ENCODE measurements at regions not wholly inside any gene's neighbourhood (a gene's known extent, or its start where the extent isn't known, plus 50 kb on each side); places are given as distances from the start of the nearest gene placed in this dataset.

- no peaks in the 10 kb centered on the region for H3K4me1 ChIP-seq (ENCODE audit: control insufficient read depth in 1 of 2, insufficient read depth in 2 of 2, low read length in 2 of 2)
- no peaks in the 10 kb centered on the region for H3K36me3 ChIP-seq (ENCODE audit: control insufficient read depth in 1 of 2, insufficient read depth in 2 of 2, low read length in 2 of 2)
- no peak overlapping the region for H3K27ac ChIP-seq (ENCODE audit: low read depth, low read length)
- no peaks in the 10 kb centered on the region for H3K9me3 ChIP-seq (ENCODE audit: control insufficient read depth in 1 of 2, low read length in 2 of 2)
- peaks cover 0 to 4% of the 10 kb centered on the region in 2 donors for H3K27me3 ChIP-seq (ENCODE audit: control insufficient read depth in 1 of 2, insufficient read depth in 2 of 2, low read length in 2 of 2)
- no peak overlapping the region for H3K9ac ChIP-seq (ENCODE audit: low read depth in 1 of 2, low read length in 2 of 2)
- no peak overlapping the region for H3K4me3 ChIP-seq (ENCODE audit: low read depth in 1 of 2, low read length in 2 of 2)
These were observed 70.2 kb downstream of the FAM43A start for GRCh38 chr3:194755671-194756459.

GRCh38 chr3:194756460-194756779 is 70.7 kb downstream of the FAM43A start:
- Histone ChIP-seq H3K9ac (ENCODE audit: low read depth in 1 of 2, low read length in 2 of 2) (no peak overlapping the region), H3K9me3 (ENCODE audit: control insufficient read depth in 1 of 2, low read length in 2 of 2) (no peaks in the 10 kb centered on the region), H3K4me1 (ENCODE audit: control insufficient read depth in 1 of 2, insufficient read depth in 2 of 2, low read length in 2 of 2) (no peaks in the 10 kb centered on the region), H3K27me3 (ENCODE audit: control insufficient read depth in 1 of 2, insufficient read depth in 2 of 2, low read length in 2 of 2) (peaks cover 2 to 4% of the 10 kb centered on the region in 2 donors), H3K36me3 (ENCODE audit: control insufficient read depth in 1 of 2, insufficient read depth in 2 of 2, low read length in 2 of 2) (no peaks in the 10 kb centered on the region), H3K4me3 (ENCODE audit: low read depth in 1 of 2, low read length in 2 of 2) (no peak overlapping the region), H3K27ac (ENCODE audit: low read depth, low read length) (no peak overlapping the region)

- no peaks in the 10 kb centered on the region for H3K36me3 ChIP-seq (ENCODE audit: control insufficient read depth in 1 of 2, insufficient read depth in 2 of 2, low read length in 2 of 2)
- H3K27me3 ChIP-seq (ENCODE audit: control insufficient read depth in 1 of 2, insufficient read depth in 2 of 2, low read length in 2 of 2): peaks cover 4 to 8% of the 10 kb centered on the region in 2 donors
- no peak overlapping the region for H3K27ac ChIP-seq (ENCODE audit: low read depth, low read length)
- no peaks in the 10 kb centered on the region for H3K4me1 ChIP-seq (ENCODE audit: control insufficient read depth in 1 of 2, insufficient read depth in 2 of 2, low read length in 2 of 2)
- no peak overlapping the region for H3K4me3 ChIP-seq (ENCODE audit: low read depth in 1 of 2, low read length in 2 of 2)
- H3K9ac ChIP-seq (ENCODE audit: low read depth in 1 of 2, low read length in 2 of 2): no peak overlapping the region
- no peaks in the 10 kb centered on the region for H3K9me3 ChIP-seq (ENCODE audit: control insufficient read depth in 1 of 2, low read length in 2 of 2)
These were observed 71.2 kb downstream of the FAM43A start for GRCh38 chr3:194756791-194757325.

- Histone ChIP-seq H3K36me3 (ENCODE audit: control insufficient read depth in 1 of 2, insufficient read depth in 2 of 2, low read length in 2 of 2) (no peaks in the 10 kb centered on the region), H3K9ac (ENCODE audit: low read depth in 1 of 2, low read length in 2 of 2) (no peak overlapping the region), H3K27me3 (ENCODE audit: control insufficient read depth in 1 of 2, insufficient read depth in 2 of 2, low read length in 2 of 2) (peaks cover 4 to 8% of the 10 kb centered on the region in 2 donors), H3K27ac (ENCODE audit: low read depth, low read length) (no peak overlapping the region), H3K4me1 (ENCODE audit: control insufficient read depth in 1 of 2, insufficient read depth in 2 of 2, low read length in 2 of 2) (no peaks in the 10 kb centered on the region), H3K4me3 (ENCODE audit: low read depth in 1 of 2, low read length in 2 of 2) (no peak overlapping the region), H3K9me3 (ENCODE audit: control insufficient read depth in 1 of 2, low read length in 2 of 2) (no peaks in the 10 kb centered on the region)
These were observed 72.0 kb downstream of the FAM43A start for GRCh38 chr3:194757647-194758061.

- H3K27me3 ChIP-seq (ENCODE audit: control insufficient read depth in 1 of 2, insufficient read depth in 2 of 2, low read length in 2 of 2): peaks cover 4 to 8% of the 10 kb centered on the region in 2 donors
- H3K36me3 ChIP-seq (ENCODE audit: control insufficient read depth in 1 of 2, insufficient read depth in 2 of 2, low read length in 2 of 2): no peaks in the 10 kb centered on the region
- no peak overlapping the region for H3K27ac ChIP-seq (ENCODE audit: low read depth, low read length)
- H3K4me3 ChIP-seq (ENCODE audit: low read depth in 1 of 2, low read length in 2 of 2): no peak overlapping the region
- H3K9ac ChIP-seq (ENCODE audit: low read depth in 1 of 2, low read length in 2 of 2): no peak overlapping the region
- no peaks in the 10 kb centered on the region for H3K9me3 ChIP-seq (ENCODE audit: control insufficient read depth in 1 of 2, low read length in 2 of 2)
- H3K4me1 ChIP-seq (ENCODE audit: control insufficient read depth in 1 of 2, insufficient read depth in 2 of 2, low read length in 2 of 2): no peaks in the 10 kb centered on the region
These were observed 73.0 kb downstream of the FAM43A start for GRCh38 chr3:194758716-194759115.

DNA sequence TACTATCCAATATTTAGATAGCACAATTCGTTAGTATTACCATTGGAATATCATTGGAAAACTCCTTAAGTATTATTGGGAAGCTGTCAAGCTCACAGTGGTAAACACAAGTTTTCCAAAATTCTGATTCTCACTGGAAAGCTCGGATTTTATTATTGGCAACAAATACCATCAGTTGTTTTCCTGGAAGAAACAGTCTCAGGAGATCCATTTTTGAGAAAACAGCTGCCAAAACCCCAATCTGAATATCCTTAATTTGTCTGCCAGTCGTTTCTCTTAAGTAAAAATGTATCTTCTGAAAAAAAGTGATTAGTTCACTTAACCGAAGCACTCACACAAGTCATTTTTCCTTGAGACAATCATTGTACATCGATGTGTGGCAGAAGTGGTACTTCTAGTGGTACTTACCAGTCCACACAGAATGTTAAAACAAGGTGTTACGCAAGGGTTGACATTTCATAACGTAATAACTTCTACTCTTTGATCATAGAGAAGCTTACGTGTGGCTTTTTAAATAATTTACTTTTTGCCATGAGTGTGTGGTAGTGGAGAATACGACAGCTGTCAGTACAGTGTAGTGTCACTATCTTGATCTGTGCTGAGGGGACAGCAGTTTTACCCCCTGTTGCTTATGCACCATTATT is 74.9 kb downstream of the FAM43A start:
- H3K9ac ChIP-seq (ENCODE audit: low read depth in 1 of 2, low read length in 2 of 2): no peak overlapping the region
- no peaks in the 10 kb centered on the region for H3K4me1 ChIP-seq (ENCODE audit: control insufficient read depth in 1 of 2, insufficient read depth in 2 of 2, low read length in 2 of 2)
- no peak overlapping the region for H3K27ac ChIP-seq (ENCODE audit: low read depth, low read length)
- H3K27me3 ChIP-seq (ENCODE audit: control insufficient read depth in 1 of 2, insufficient read depth in 2 of 2, low read length in 2 of 2): peaks cover 4 to 8% of the 10 kb centered on the region in 2 donors
- no peaks in the 10 kb centered on the region for H3K36me3 ChIP-seq (ENCODE audit: control insufficient read depth in 1 of 2, insufficient read depth in 2 of 2, low read length in 2 of 2)
- no peak overlapping the region for H3K4me3 ChIP-seq (ENCODE audit: low read depth in 1 of 2, low read length in 2 of 2)
- no peaks in the 10 kb centered on the region for H3K9me3 ChIP-seq (ENCODE audit: control insufficient read depth in 1 of 2, low read length in 2 of 2)

GRCh38 chr3:194761384-194761783 is 75.7 kb downstream of the FAM43A start:
- H3K4me3 ChIP-seq (ENCODE audit: low read depth in 1 of 2, low read length in 2 of 2): no peak overlapping the region
- H3K4me1 ChIP-seq (ENCODE audit: control insufficient read depth in 1 of 2, insufficient read depth in 2 of 2, low read length in 2 of 2): no peaks in the 10 kb centered on the region
- no peak overlapping the region for H3K9ac ChIP-seq (ENCODE audit: low read depth in 1 of 2, low read length in 2 of 2)
- H3K9me3 ChIP-seq (ENCODE audit: control insufficient read depth in 1 of 2, low read length in 2 of 2): no peaks in the 10 kb centered on the region
- H3K27ac ChIP-seq (ENCODE audit: low read depth, low read length): no peak overlapping the region
- H3K36me3 ChIP-seq (ENCODE audit: control insufficient read depth in 1 of 2, insufficient read depth in 2 of 2, low read length in 2 of 2): no peaks in the 10 kb centered on the region
- peaks cover 4 to 8% of the 10 kb centered on the region in 2 donors for H3K27me3 ChIP-seq (ENCODE audit: control insufficient read depth in 1 of 2, insufficient read depth in 2 of 2, low read length in 2 of 2)

- H3K27me3 ChIP-seq (ENCODE audit: control insufficient read depth in 1 of 2, insufficient read depth in 2 of 2, low read length in 2 of 2): no peaks in the 10 kb centered on the region
- H3K4me1 ChIP-seq (ENCODE audit: control insufficient read depth in 1 of 2, insufficient read depth in 2 of 2, low read length in 2 of 2): peaks cover 6 to 10% of the 10 kb centered on the region in 2 donors
- no peak overlapping the region for H3K9ac ChIP-seq (ENCODE audit: low read depth in 1 of 2, low read length in 2 of 2)
- no peak overlapping the region for H3K4me3 ChIP-seq (ENCODE audit: low read depth in 1 of 2, low read length in 2 of 2)
- H3K36me3 ChIP-seq (ENCODE audit: control insufficient read depth in 1 of 2, insufficient read depth in 2 of 2, low read length in 2 of 2): no peaks in the 10 kb centered on the region
- H3K27ac ChIP-seq (ENCODE audit: low read depth, low read length): no peak overlapping the region
- H3K9me3 ChIP-seq (ENCODE audit: control insufficient read depth in 1 of 2, low read length in 2 of 2): no peaks in the 10 kb centered on the region
These were observed 81.2 kb downstream of the FAM43A start for GRCh38 chr3:194766845-194767244.

DNA sequence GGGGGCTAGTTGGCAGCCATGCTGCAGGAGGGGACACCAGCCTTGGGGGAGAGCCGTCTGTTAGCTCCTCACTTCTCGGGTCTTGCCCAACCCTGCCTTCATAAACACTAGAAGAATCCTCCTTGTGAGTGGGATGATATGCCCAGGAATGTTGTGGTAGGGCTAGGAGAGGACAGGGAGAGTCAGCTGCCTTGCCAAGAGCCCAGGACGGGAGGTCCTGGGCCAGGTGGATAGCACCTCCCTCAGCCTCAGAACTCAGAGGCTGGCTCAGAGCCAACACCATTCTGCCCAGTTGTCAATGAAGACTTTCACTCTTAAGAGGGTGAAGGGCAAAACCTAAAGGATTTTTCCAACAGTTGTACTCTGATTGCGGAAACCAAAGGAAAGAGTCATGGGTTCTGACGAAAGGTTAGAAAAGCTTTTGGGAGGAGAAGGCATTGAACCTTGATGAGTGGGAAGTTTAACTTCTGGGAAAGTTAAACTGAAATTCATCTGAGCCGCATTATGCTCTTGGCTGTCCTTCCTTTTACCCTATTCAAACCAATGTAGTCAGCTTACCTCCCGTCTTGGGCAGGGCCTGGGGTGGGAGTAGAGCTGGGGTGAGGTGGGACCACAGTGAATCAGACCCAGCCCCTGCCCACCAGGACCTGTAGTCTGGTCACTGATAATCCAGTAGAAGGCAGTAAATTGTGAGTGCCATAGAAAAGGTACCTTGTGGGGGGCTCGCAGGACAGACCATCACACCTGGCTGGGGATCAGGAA is 81.9 kb downstream of the FAM43A start:
- Histone ChIP-seq H3K4me1 (ENCODE audit: control insufficient read depth in 1 of 2, insufficient read depth in 2 of 2, low read length in 2 of 2) (peaks cover 6 to 11% of the 10 kb centered on the region in 2 donors), H3K9me3 (ENCODE audit: control insufficient read depth in 1 of 2, low read length in 2 of 2) (no peaks in the 10 kb centered on the region), H3K36me3 (ENCODE audit: control insufficient read depth in 1 of 2, insufficient read depth in 2 of 2, low read length in 2 of 2) (no peaks in the 10 kb centered on the region), H3K27ac (ENCODE audit: low read depth, low read length) (no peak overlapping the region), H3K4me3 (ENCODE audit: low read depth in 1 of 2, low read length in 2 of 2) (no peak overlapping the region), H3K27me3 (ENCODE audit: control insufficient read depth in 1 of 2, insufficient read depth in 2 of 2, low read length in 2 of 2) (no peaks in the 10 kb centered on the region), H3K9ac (ENCODE audit: low read depth in 1 of 2, low read length in 2 of 2) (no peak overlapping the region)

GRCh38 chr3:194768586-194768985 is 82.9 kb downstream of the FAM43A start:
- Histone ChIP-seq H3K36me3 (ENCODE audit: control insufficient read depth in 1 of 2, insufficient read depth in 2 of 2, low read length in 2 of 2) (no peaks in the 10 kb centered on the region), H3K9me3 (ENCODE audit: control insufficient read depth in 1 of 2, low read length in 2 of 2) (no peaks in the 10 kb centered on the region), H3K27me3 (ENCODE audit: control insufficient read depth in 1 of 2, insufficient read depth in 2 of 2, low read length in 2 of 2) (no peaks in the 10 kb centered on the region), H3K27ac (ENCODE audit: low read depth, low read length) (no peak overlapping the region), H3K4me3 (ENCODE audit: low read depth in 1 of 2, low read length in 2 of 2) (peak overlapping the region; percentile 18 to 32), H3K9ac (ENCODE audit: low read depth in 1 of 2, low read length in 2 of 2) (no peak overlapping the region), H3K4me1 (ENCODE audit: control insufficient read depth in 1 of 2, insufficient read depth in 2 of 2, low read length in 2 of 2) (peaks cover 12 to 19% of the 10 kb centered on the region in 2 donors)
